SW480 (cell line): ENCODE measurements at regions not wholly inside any gene's neighbourhood (a gene's known extent, or its start where the extent isn't known, plus 50 kb on each side); places are given as distances from the start of the nearest gene placed in this dataset.

Experiments used
- DNase-seq: peaks from one replicate; pipeline ENCODE4 v3.0.0-alpha.2; 2016; ENCODE audit warnings: low spot score

DNA sequence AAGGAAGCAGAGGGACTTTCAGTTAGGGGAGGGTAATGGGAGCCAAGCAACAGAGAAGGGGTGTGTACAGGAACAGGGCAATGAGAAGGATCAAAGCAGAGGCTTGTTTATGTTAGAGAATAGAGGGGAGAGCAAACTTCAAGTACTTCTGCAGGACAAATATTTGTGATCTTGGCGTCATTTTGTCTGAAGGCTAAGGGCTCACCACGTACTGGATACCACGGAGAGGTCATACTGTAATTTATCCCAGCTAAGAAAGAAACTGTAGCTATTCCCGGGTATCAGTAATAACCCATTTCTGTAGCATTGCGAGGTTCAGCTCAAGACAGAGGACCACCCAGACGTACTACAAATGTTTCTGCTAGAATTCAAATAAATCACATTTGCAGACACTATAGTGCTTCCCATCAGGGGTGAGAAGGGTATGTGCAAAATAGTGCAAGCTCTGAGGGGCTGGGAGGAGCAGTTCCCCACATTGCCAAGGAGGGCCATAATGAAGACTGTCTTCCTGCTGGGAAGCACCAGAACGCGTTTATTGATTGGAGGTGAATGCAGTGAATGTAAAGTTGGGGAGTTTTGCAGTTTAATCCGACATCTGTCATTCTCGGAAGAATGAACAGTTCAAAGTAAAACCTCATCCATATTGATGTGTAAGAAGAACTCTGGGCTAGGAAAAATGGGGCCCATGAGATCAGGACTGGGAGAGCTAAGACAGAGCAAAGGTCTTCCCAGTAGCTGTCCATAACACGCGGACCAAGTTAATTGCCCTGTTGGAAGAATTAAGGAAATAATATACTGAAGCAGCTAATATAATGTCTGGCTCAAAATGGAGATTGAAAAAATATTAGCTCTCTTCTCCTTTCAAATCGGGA lies 136.9 kb downstream of the RWDD3 start:
- no peak for DNase-seq

DNA sequence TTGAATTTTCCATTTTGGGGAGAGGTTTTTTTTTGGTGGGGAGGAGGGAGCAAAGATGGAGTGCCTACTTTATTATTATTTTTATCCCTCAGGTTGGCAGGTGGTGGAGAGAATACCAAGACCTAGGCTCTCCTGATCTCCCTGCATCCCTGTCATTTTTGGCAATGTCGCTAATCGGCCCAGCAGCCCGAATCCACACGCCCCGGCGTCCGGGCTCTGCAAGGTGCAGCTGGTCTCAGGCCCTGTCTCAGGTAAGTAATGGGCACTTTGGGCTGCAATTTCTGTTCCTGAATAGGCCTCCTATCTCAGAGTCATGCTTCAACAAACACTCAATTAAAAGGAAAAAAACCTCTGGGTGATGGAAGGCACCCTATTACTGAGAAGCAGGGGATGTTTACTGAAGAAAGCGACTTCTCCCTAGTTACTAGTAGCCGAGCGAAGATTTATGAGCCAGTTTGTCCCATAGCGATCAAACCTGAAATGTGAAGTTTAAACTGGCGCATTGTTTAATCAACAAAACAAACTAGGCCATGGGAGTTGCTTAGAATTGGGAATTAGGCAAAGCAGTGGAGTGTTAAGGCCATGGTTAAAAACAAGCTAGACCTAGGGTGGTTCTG lies 137.8 kb downstream of the RWDD3 start:
- DNase-seq = no peak

DNA sequence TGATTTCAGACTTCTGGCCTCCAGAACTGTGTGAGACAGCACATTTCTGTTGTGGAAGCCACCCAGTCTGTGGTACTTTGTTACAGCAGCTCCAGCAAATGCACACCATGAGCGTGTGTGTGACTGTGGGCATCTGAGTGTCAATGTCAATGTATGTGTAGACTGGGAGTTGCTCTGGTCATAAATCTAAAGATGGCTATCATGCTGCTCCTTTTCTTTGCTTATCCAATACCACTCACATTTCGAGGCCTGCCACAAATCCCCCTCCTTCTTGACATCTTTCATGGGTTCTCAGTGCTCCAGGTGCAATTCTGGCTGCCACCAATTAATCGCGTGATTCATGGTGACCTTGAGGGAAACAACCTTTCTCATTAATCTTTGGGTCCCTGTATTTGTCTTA lies 141.2 kb downstream of the RWDD3 start:
- DNase-seq = no peak

DNA sequence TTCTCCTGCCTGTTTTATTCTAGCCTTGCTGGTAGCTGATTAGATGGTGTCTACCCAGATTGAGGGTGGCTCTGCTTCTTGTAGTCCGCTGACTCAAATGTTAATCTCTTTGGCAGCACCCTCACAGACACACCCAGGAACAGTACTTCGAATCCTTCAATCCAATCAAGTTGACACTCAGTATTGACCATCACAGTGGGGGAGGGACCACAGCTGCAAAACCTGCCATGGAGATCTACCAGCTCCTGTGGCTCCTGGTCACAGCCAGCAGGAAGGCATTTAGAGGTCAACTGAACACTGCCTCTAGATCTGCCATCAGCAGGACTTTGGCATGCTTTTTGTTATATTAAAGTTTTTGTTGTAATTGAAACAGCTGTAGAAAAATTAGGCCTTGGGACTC lies 146.9 kb downstream of the RWDD3 start:
- no peak for DNase-seq

DNA sequence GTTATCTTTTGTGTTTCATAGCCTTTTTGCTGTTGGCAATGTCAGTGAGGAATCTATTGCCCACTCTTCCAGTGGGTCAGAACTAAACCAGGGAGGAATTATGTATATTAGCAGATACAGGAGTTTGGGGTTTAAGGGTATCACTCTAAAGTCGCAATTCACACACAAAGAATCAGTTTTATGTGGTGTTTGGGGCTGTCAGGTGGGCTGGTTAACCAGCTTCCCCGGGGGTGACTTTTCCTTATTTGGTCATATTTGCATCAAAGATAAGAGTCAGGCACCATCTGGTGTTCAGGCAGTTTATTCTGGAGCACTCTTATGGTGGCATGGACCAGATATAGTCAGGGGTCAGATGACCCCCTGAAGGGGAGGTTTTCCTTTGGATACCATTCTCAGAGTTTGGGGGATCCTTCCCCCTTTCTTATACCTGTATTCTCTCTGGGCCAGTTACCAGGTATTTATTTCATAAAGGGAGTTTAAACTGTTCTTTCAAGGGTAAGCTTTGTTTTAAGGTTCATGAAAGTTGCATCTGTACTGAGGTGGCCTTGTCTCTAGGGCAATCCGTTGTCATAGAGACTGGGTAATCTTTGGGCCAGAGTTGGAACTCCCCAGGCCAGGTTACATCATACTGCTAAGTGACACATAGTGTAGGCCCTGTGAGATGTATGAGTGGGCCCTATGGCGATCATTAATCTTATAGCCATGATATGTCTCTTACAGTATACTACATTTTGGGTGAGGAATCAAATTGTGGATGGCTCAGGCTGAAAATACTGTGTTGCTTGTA lies 148.2 kb downstream of the RWDD3 start:
- DNase-seq = no peak

DNA sequence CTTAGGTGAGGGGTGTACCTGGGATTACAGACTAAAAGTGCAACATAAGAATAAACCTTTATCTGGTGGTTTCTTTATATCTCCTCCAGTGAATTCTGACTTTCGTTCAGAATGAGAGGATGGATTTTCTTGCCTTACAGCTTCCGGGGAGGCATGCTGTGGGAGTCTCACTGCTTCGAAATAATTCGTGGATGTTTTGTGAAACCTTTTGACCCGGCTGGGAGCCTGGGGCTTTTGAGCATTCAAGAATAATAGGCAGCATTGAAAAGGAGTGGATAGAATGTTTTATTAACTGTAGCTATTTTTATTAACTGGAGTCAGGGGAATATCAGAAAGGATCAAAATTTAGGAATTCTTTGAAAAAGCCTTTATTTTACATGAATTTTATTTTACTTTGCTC lies 149.1 kb downstream of the RWDD3 start:
- DNase-seq = no peak

DNA sequence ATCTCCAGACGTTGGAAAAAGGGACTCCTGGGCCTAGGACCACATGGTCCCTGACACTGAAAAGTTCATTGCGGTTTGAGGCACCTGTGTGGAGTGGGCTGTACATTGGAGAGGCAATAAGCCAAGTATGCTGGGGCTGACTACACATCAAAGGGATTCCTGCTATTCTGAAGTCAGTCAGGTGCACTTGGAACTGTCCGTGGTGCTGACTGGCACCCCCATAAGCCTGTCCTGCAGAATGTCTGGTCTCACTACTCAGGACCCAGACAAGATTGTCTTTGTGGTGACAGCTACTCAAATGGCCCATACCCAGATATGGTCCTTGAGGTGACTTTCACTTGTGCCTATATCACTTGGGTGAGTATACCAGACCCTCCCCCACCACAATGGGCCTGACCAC lies 150.6 kb downstream of the RWDD3 start:
- peak; percentile 84 for DNase-seq

DNA sequence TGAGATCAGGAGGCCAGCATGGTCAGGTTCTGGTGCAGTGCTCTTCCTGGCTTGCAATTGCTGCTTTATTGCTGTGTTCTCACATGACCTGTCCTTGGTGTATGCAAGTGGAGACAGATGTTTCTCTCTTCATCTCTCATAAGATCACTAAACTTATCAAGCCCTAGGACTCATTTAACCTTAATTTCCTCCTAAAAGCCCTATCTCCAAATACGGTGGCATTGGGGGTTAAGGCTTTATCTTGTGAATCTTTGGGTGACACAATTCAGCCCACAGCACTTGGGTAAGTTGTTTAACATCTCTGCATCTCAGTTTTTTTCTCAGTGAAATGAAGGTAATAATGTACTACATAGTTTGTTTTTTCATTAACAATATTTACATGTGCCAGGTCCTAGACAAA lies 152.4 kb downstream of the RWDD3 start:
- DNase-seq = no peak

DNA sequence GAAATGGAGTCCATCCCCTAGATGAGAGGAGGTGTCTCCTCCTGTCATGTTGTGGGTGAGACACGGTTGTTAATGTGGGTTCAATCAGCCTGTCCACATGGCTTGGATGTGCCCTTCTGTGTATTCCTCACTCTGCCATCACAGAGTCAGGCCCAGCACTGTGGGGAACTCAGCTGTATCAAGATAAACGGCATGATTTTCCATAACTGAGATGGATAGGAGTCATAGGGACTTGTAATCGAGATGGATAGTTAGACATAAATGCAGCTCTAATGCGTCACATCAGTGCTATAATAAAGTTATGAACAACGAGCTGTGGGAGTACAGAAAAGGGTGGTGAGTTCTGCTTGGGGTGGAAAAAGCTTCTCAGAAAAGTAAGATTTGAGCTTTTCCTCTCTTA lies 152.9 kb downstream of the RWDD3 start:
- no peak for DNase-seq

DNA sequence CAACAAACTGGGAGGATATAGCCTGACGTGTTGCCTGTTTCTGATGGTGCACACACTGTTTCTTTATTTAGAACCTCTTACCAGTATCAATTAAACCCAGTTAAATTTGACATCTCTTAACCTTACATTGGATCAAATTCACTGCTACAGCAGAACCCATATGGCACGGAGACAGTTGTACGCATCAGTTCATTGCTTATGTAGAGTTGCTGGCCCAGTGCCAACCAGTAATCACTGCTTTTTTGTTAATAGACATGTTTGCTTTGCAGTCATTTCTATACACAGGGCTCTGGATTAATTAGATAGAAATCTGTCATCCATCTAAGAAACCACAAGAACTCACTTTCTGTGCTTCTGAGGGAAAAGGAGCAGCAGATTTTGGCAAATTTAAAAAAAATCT lies 154.0 kb downstream of the RWDD3 start:
- no peak for DNase-seq

DNA sequence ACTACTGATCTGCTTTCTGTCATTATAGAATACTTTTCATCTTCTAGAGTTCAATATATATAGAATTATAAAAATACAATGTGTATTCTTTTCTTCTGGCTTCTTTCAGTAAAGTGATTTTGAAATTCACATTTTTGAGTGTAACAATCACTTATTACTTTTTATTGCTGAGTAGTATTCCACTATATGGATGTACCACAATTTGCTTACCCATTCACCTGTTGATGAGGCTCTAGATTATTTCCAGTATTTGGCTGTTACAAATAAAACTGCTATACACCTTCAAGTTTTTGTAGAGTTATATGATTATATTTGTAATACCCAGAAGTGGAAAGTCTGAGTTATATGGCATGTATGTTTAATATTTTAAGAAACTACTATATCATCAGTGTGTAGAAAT lies 159.4 kb downstream of the RWDD3 start:
- no peak for DNase-seq

DNA sequence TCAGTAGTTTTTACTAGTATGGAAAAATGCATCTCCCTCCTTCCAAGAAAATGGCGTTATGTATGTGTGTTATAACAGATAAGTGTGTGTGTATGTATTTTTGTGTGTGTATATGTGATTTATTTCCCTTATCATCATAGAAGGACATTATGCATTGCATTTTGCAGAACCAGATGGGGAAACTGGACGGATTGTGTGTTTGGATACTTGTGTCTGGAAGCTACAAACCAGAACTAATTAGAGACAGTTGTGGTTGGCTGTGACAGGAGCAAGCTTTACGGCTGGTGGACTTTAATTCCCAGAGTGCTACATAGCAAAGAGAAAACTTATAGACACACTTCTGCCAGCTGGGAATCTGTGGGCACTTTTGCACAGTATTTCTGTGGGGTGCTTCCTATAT lies 162.5 kb downstream of the RWDD3 start:
- DNase-seq = no peak

DNA sequence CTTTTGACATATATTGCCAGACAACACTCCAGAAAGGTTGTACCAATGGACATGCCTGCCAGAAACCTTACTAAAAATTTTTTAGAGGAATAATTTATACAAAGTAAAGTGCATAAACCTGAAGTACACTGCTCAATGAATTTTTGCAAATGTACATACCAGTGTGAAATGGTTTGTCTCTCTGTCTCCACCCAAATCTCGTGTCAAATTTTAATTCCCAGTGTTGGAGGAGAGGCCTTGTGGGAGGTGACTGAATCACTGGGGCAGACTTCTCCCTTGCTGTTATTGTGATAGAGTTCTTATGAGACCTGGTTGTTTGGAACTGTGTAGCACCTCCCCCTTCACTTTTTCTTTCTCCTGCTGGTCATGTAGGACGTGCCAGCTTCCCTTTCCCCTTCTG lies 168.8 kb downstream of the RWDD3 start:
- DNase-seq = no peak

DNA sequence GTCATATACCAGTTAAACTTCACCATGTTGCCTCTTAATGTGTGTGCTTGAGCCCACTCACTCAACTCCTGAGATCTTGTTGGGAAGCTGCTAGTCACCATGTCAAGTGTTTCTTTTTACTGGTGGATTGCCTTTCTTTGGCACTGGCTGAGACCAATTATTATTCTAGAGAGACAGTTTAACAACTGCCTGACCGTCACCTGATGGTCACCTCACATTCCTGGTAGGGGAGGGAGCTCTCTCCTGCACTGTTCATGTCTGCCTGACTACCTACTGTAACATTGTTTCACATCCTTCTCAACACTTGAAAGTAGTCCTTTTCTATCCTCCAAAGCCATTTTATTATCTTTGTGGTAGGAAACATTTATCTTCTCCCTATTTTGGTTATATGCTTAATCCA lies 172.3 kb downstream of the RWDD3 start:
- DNase-seq = no peak

DNA sequence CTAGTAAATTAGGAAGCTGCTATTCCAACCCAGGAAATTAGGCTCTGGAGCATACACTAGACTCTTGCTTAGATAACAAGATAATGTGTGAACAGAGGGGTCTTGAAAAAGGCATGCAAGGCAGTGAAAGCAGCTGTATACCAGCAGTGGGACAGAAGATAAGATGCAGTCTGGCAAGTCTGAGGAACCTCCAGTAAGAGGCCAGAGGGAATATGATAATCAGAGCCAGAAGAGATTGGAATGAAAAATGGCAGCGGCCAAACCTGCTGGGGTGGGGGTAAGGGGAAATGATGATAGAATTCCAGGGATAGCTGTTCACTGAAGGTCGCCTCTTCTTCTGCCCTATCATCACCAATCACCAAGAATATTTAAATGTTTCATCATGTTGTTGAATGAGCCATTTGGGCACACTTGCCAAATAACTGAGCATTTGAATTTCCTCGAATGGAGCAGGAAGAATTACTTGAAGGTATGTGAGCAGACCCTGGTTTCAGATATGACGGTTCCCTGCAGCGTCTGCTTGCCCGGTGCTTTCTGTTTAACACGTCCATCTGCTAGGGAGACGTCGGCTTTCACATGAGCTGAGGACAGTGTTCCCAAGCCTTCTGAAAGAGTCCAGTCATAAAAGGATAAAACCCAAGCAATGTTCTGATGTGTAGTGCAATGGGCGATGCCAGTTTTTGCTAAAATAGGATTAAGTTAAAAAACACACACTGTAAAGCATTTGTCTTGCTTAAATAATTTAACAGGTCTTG lies 173.3 kb downstream of the RWDD3 start:
- no peak for DNase-seq

DNA sequence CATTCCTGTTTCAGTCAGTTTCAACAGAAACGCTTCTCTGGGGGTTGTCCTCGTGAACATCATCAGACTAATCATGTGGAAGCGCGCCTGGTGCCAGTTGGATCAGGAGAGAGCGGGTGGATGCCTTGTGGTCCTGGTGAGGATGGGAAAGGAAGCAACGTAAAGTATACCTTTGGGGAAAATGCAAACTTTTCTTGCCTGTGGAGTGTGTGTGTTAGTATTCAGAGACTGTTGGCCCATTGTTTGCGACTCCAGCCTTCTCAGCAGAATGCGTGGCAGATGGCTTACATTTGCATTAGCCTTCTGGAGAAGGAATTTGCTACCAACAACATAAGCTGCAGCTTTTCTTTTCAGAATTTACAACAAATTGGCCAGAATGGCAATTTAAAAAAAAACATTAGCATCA lies 173.9 kb downstream of the RWDD3 start:
- no peak for DNase-seq

DNA sequence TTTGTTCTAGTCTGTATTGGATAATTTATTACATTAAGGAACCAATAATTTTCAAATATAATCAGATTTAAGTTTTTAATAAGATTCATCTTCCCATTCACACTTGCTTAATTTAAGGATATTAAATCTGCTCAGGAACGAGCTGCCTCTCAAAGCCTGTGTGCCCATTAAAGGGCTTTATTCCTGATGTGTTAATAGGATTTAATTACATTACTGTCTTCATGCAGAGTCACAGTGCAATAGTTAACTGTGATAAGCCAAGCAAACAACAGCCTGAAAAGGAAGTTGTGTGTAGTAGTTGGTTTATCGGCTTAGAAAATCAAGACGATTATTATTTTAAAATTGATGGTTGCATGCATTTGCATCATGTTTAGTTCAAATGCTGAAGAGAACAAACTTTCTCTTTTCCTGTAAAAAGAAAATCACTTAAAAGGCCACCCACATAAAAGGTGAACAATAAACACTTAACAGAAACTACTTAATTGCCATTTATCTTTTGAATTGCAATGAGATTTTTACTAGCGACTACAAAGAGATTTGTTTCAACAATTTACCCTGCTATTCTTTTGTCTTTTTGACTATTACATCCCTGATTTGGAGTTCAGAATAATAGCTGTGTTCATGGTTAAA lies 174.6 kb downstream of the RWDD3 start:
- no peak for DNase-seq

DNA sequence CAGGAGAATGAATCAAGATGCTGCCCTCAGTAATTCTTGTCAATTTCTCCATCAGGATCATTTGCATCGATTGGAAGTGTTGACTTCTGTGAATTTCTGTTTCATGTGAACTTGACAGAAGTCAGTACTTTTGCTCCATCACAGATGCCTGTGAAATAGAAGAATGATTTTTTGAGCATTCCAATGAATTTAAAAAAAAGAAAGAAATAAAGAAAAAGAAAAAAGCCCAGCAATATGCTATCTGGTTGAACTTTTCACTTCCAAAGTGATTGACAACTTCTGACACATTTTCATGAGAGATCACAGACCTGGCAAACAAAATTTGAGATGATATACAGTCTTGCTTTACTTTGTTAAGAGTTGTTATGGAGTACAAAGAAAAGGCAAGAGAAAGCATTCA lies 175.3 kb downstream of the RWDD3 start:
- no peak for DNase-seq

DNA sequence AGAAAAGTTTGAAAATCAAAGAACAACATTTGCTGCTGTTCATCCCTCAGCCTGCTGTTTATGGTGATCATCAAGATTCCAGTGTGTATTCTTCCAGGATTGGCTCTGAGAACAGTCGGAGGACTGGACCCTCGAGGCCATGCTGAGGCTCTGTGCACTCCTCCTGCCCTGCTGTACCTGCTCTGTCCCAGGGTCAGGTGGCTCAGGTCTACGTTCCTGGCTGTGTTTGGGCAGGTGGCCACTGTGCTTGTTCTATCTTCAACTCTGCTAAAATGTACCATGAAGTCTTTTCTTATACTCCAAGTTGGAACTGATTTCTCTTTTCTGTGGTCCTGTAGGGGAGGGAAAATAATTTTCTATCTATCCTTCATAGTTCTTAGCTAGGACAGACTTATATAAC lies 175.9 kb downstream of the RWDD3 start:
- no peak for DNase-seq

DNA sequence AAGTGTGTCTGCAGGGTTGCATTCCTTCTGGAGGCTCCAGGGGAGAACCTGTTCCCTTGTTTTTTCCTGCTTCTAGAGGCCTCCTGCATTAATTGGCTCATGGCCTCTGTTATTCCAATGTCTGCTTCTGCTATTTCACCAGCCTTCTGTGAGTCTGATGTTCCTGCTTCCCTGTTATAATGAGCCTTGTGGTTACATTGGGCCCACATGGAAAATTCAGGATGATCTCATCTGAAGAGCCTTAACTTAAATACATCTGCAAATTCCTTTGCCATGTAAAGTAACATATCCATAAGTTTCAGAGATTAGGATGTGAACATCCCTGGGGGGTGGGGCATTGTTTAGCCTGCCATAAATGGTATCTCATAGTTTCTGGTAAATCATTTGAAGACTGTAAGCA lies 181.1 kb downstream of the RWDD3 start:
- no peak for DNase-seq

DNA sequence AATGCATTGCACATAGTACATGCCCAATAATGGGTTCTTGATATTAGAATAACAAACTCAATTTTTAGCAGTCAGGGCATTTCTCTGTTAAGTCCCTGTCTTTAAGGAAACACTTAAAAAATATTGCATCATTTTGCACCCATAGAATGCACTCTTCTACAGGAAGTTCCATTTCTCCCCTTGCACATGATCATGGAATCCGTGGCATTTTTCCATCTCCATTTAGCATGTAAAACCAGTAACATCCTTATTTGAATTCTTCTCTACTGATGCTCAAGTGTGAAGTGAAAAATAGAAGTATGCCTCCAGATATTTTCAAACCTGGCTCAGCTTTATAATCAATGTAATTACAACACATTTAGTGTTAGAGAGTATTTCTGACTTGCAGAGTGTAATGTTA lies 192.8 kb downstream of the RWDD3 start:
- no peak for DNase-seq

DNA sequence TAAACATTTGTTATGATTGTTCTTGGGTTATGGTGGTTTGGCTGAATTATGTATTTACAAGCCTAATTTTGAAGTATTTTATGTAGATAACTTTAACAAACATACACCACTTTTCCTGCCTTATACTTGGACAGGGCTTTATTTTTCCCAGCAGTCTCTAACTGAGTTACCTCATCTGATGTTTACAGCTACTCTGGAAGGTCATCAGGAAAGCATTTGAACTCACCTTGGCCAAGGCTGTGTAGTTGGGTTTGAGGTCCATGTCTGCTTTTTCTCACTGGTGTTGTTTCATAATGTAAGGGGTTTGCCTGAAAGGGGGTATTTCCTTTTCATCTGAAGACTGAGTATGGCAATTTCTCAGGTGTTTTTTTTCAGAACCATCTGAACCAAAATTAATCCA lies 193.5 kb downstream of the RWDD3 start:
- no peak for DNase-seq
